HL-60/S4 treated with retinoic acid at 250 ng/mL for 4 days and 3 days (cell line): ENCODE measurements at regions not wholly inside any gene's neighbourhood (a gene's known extent, or its start where the extent isn't known, plus 50 kb on each side); places are given as distances from the start of the nearest gene placed in this dataset.
"Not testable (repeated sequence)": the region's sequence is repeated elsewhere in the genome, so short reads cannot be mapped to it uniquely, and the experiment has no call there.

Experiments
- in situ Hi-C: fragments of 300-500 bp; cut with MboI; formaldehyde crosslinking; loops from 2 replicates; pipeline ENCODE4 v1.7.0; 2022; ENCODE audit warnings: low sequenced_read_pairs

GRCh38 chr12:47610686-47611252 is 95.1 kb downstream of the RPAP3 start:
- in situ Hi-C loops: no loop called here

GRCh38 chr12:47609806-47610205 is 96.0 kb downstream of the RPAP3 start:
- in situ Hi-C loops: no loop called here

- in situ Hi-C loops: not testable (repeated sequence)
Observed at GRCh38 chr12:47608671-47609070, 97.2 kb downstream of the RPAP3 start.

GRCh38 chr12:47604221-47604873 is 101.5 kb downstream of the RPAP3 start:
- in situ Hi-C loops: no loop called here

- in situ Hi-C loops: no loop called here
Observed at GRCh38 chr12:47602949-47603558, 102.8 kb downstream of the RPAP3 start.

DNA sequence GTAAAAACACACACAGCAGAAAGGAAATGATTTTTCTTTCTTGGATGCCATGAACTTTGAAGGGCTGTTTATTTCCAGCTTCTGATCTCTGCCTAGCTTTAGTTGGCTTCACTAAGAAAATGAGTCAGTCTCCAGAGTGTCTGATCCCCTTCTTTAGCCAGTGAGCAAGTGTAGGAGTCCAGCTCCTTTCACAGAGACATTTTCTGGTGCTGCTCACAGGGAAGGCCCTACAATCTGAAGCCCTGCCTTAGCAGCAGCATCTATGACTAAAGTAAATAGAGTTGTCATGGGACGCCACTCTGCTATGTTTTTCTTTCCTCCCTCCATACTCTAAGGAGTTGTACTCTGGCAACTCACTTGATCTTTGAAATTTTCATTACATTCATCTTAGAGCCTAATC is 103.5 kb downstream of the RPAP3 start:
- in situ Hi-C loops: no loop called here

DNA sequence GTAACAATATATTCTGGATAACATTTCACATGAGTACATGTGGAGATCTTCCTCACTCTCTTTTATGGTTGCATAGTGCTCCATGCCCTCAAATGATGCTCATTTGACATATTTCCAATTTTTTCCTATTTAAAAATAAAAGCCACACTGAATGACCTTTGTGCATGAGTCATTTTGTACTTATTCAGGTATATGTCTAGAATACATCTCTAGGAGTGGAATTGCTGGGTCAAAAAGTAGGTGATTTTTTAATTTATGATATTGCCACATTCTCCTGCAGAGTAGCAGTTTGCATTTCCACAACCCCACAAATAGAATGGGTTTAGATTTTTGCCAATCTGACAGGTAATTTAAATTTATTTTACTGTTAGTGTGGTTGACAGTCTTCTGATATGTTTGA is 104.8 kb downstream of the RPAP3 start:
- in situ Hi-C loops: no loop called here

DNA sequence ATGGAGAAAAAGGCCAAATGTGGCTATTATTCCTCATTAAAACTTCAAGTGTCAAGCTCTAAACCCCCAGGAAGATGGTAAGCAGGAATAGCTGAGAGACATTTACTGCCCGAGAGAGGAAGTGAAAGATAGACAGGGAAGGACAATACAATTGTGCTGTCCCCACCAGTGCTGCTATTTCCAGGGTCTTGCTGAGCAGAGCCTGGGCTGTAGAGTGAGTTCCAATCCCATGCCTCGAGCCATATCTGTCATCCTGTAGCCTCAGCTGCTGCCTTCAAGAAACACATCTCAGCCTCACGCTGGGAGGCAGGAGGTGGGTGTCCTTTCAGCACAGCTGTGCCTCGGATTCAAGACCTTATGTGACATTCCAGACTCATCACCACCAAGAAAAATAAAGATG is 114.0 kb downstream of the RPAP3 start:
- in situ Hi-C loops: no loop called here

DNA sequence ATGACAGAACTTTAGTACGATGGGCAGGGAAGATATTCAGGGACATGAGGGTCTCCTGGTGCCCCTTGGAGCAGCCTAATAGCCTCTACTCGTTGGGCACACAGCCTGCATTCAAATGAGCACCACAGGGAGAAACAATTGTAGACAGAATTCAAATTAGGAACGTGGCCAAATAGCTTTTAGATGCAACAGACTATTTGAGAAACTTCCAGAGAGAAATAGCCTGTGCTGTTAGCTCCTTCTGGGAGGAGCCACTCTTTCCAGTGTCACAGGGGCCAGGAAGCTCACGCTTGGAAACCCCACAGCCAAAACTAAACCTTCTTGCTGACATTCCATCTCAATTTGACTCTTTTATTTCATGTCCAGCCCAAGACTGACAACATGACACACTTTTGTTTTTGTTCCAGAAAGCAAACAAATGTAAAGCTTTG is 114.5 kb downstream of the RPAP3 start:
- in situ Hi-C loops: no loop called here

DNA sequence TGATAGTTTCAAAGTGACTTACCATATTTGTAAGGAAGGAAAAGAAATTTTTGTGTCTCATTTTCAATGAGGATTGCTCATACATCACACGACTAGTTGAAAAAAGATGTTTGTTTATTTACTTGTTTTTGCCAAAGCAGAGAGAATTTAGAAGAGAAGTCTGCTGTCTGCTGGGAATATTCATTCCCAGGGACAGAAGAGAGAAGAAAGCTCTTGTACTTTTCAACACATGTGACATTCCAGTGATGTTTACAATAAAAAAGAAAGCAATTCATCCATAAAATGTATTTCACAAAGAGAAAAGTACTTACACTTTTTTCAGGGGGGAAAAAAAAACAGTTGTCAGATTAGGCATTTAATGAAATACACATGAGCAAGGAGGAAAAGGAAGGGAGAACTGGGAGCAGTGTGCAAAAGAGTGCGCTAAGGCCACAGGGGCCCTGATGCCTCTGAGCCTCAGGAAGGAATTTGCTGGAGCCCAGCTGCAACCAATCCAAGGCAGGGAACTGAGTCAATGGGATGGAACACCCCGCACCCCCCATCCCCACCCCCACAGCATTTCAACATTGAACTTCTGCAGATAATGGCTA is 115.0 kb downstream of the RPAP3 start:
- in situ Hi-C loops: no loop called here

- in situ Hi-C loops: no loop called here
Observed at GRCh38 chr12:47586952-47587669, 118.7 kb downstream of the RPAP3 start.

DNA sequence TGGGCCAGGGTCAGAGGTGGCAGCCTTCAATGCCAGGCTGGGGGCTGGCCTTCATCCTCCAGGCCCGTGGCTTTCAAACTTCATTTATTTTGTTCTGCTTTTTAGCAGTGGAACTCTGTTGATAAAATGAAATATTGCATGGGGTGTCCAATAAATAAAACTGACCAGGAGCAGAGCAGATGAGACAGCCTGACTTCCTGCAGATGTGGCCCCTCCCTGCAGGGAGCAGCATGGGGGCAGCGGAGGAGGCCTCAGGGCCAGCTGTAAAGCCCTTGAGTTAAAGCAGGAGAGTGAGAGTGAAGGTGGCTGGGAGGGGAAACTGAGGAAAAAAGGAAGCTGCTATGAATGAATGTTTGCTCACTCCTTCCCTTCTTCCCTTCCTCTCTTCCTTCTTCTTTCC is 120.3 kb downstream of the RPAP3 start:
- in situ Hi-C loops: no loop called here

DNA sequence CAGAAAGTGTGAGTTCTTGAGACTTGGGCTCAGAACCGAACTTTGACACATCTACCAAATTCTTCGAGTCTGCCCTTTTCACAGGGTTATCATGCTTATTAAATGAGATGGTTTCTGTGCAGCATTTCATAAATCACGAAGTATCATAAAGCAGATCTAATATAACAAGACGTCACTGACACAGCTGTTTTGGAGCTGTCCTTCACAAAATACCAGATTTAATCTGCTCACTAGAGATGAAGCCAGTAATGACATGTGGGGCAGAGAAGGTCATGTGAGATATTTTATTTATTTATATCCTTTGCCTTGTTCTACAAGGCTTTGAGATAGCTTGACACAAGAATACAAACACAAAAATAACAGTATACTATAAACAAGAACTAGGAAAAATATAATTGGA is 127.0 kb downstream of the RPAP3 start:
- in situ Hi-C loops: no loop called here

DNA sequence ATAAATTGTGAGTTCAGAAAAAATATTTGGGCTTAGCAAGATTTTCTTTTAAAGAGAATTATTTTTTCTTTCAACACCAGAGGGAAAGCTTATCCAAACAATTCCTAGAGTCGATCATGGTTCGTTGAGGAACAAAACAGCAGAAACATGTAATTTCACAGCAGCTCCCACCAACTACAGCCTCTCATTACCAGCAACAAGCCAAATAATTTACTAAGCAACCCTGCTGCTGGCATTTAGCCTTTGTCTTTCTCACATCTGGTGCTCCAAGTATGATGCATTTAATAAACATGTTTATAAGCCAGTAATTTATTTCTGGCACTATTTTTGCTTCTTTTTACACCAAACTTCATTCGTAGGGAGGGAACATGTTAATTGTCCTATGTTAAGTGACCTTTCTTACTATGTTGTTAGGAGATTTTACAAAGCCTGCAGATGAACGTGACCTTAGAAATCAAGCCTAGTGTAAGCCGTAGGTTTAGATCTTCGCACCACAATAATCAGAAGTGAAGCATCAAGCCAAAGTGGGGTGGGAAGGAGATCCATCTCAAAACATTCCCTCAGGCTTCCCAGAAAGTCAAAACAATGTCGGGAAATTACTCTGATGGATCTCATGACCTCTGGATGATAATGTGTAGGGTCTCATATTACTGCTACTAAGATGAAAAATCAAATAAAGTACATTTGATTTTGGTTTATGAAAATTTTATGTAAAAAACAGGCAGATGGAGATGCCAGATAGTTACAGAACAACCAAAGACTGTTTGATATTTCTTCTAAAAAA is 128.4 kb downstream of the RPAP3 start:
- in situ Hi-C loops: no loop called here

DNA sequence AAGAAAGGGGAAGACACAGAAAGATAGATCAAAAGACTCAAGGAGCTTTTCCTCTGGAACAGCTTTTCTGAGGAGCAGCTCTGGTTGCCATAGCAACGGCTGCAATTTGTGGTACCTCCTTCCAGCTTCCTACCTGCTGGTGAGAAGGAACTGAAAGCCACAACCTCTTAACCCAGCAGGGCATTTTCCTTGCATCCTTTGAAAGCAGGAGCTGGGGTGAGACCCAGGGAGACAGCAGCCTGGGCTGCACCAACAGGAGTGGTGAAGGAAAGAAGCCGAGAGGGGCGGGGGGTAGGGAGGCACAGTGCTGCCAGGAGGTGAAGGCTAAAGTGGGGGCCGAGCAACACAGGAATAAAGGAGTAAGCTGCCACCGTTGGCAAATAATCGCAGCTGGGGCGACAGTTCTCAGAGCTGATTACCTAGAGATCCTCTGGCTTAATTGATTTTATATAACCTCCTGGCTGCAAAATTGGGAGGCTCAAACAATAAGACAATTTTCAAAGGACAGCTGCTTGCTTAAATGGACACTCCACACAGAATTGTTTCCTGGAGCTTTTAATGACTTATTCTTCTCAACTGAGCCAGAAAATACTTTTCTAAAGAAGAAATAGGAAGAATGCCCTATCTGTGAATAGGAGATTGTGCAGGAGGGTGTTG is 129.4 kb downstream of the RPAP3 start:
- in situ Hi-C loops: no loop called here

GRCh38 chr12:47574252-47575021 is 131.4 kb downstream of the RPAP3 start:
- in situ Hi-C loops: no loop called here

GRCh38 chr12:47573146-47573659 is 132.6 kb downstream of the RPAP3 start:
- in situ Hi-C loops: no loop called here

GRCh38 chr12:47570151-47570550 is 135.7 kb downstream of the RPAP3 start:
- in situ Hi-C loops: no loop called here

DNA sequence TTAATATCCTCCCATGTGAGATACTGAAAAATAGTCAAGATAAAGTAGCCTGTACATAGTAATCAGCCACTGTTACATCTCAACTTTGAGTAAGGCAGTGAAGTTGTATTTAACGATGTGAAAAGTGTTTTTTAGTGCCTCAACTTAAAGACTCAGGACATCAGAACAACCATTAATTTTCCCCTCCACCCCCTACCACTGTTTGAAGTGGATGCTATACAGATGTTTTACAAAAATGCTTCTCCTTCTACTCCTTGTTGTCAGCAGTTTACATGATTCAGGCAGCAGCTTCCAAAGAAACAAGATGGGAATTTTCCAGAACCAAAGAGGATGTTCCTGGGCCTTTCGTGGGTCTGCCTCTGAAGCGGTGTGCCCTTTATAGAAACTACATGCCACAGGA is 143.6 kb downstream of the RPAP3 start:
- in situ Hi-C loops: no loop called here
